Smooth muscle cell (in vitro differentiated cells): ENCODE measurements at regions not wholly inside any gene's neighbourhood (a gene's known extent, or its start where the extent isn't known, plus 50 kb on each side); places are given as distances from the start of the nearest gene placed in this dataset.

ENCODE experiments used
- DNase-seq: peaks from one replicate; lab custom pipeline; 2025; ENCODE audit not compliant: unreplicated experiment; lab: John Stamatoyannopoulos, UW
- H2AFZ ChIP-seq: fragments of 200-600 bp; sonication (generic); 2 replicates; pipeline ENCODE4 v1.6.0; 2016; ENCODE audit warnings: antibody characterized with exemption, low read depth, mild to moderate bottlenecking
- H3F3A ChIP-seq: fragments of 200-600 bp; sonication (generic); 2 replicates; pipeline ENCODE4 v1.6.0; 2017; ENCODE audit warnings: antibody characterized with exemption, low read depth
- H3K27ac ChIP-seq: fragments of 200-600 bp; sonication (generic); 2 replicates; pipeline ENCODE4 v1.5.1; 2016; ENCODE audit warnings: low read depth, mild to moderate bottlenecking
- H3K27me3 ChIP-seq: fragments of 200-600 bp; sonication (generic); 2 replicates; pipeline ENCODE4 v1.6.1; 2016; ENCODE audit warnings: low read depth, mild to moderate bottlenecking
- H3K36me3 ChIP-seq: fragments of 200-600 bp; sonication (generic); 2 replicates; pipeline ENCODE4 v1.5.1; 2016; ENCODE audit warnings: low read depth
- H3K4me1 ChIP-seq: fragments of 200-600 bp; sonication (generic); 2 replicates; pipeline ENCODE4 v1.5.1; 2016; ENCODE audit warnings: low read depth
- H3K4me2 ChIP-seq: fragments of 200-600 bp; sonication (generic); 2 replicates; pipeline ENCODE4 v1.6.0; 2016; ENCODE audit warnings: mild to moderate bottlenecking
- H3K4me3 ChIP-seq: fragments of 200-600 bp; sonication (generic); 2 replicates; pipeline ENCODE4 v1.5.1; 2016; ENCODE audit warnings: mild to moderate bottlenecking
- H3K79me2 ChIP-seq: fragments of 200-600 bp; sonication (generic); 2 replicates; pipeline ENCODE4 v1.6.0; 2016; ENCODE audit warnings: low read depth, mild to moderate bottlenecking
- H3K9ac ChIP-seq: fragments of 200-600 bp; sonication (generic); 2 replicates; pipeline ENCODE4 v1.6.0; 2016; ENCODE audit warnings: low read depth
- H3K9me3 ChIP-seq: fragments of 200-600 bp; sonication (generic); replicated peaks from 2 replicates; pipeline ENCODE4 v1.5.1; 2016; ENCODE audit warnings: low read depth
- H4K20me1 ChIP-seq: fragments of 200-600 bp; sonication (generic); 2 replicates; pipeline ENCODE4 v1.6.0; 2016; ENCODE audit warnings: low read depth
- CTCF ChIP-seq: fragments of 200-600 bp; sonication (generic); IDR thresholded peaks from 2 replicates; pipeline ENCODE4 v1.5.1; 2017; ENCODE audit warnings: borderline replicate concordance, mild to moderate bottlenecking, antibody characterized with exemption; ENCODE audit not compliant: insufficient read depth, poor library complexity, severe bottlenecking
- WGBS: methylation state at CpG from one replicate; pipeline ENCODE4 v1.1.7; 2016; ENCODE audit warnings: low lambda C conversion rate; 5-methylcytosine and 5-hydroxymethylcytosine counted together

- no peak overlapping the region for H3K27ac ChIP-seq
- H4K20me1 ChIP-seq, result no peaks in the 10 kb centered on the region
- TF ChIP-seq CTCF, result no peak
- no peak overlapping the region for H2AFZ ChIP-seq
- no peak overlapping the region for H3K9ac ChIP-seq
- H3K27me3 ChIP-seq, result no peaks in the 10 kb centered on the region
- H3K4me2 ChIP-seq, result no peak overlapping the region
- no peaks in the 10 kb centered on the region for H3F3A ChIP-seq
- no peaks in the 10 kb centered on the region for H3K79me2 ChIP-seq
- no peaks in the 10 kb centered on the region for H3K36me3 ChIP-seq
- H3K4me1 ChIP-seq, result no peaks in the 10 kb centered on the region
- H3K4me3 ChIP-seq, result no peak overlapping the region
- DNase-seq, result no peak
- 91% methylated on average over 7 of the region's 7 CpGs for WGBS
- H3K9me3 ChIP-seq, result no peaks in the 10 kb centered on the region
These were observed 1601.5 kb upstream of the PCDH10 start for GRCh38 chr4:131547506-131547981.

GRCh38 chr4:131551306-131551705, 1597.8 kb upstream of the PCDH10 start:
- Histone ChIP-seq H3K4me2 (no peak overlapping the region), H2AFZ (no peak overlapping the region), H3K79me2 (no peaks in the 10 kb centered on the region), H3K4me3 (no peak overlapping the region), H3K27me3 (no peaks in the 10 kb centered on the region), H3K27ac (no peak overlapping the region), H4K20me1 (no peaks in the 10 kb centered on the region), H3F3A (no peaks in the 10 kb centered on the region), H3K9ac (no peak overlapping the region), H3K36me3 (no peaks in the 10 kb centered on the region), H3K4me1 (no peaks in the 10 kb centered on the region), H3K9me3 (no peaks in the 10 kb centered on the region)
- no peak for TF ChIP-seq CTCF
- no peak for DNase-seq
- WGBS, result 95% methylated on average over 1 of the region's 1 CpG

- no peak overlapping the region for H3K9ac ChIP-seq
- H3K9me3 ChIP-seq, result no peaks in the 10 kb centered on the region
- no peaks in the 10 kb centered on the region for H3K4me1 ChIP-seq
- H4K20me1 ChIP-seq, result no peaks in the 10 kb centered on the region
- H3K79me2 ChIP-seq, result no peaks in the 10 kb centered on the region
- H3F3A ChIP-seq, result no peaks in the 10 kb centered on the region
- DNase-seq, result no peak
- no peak overlapping the region for H2AFZ ChIP-seq
- no peak overlapping the region for H3K4me2 ChIP-seq
- WGBS, result 79% methylated on average over 1 of the region's 1 CpG
- no peak overlapping the region for H3K27ac ChIP-seq
- H3K36me3 ChIP-seq, result no peaks in the 10 kb centered on the region
- H3K4me3 ChIP-seq, result no peak overlapping the region
- no peak for TF ChIP-seq CTCF
- H3K27me3 ChIP-seq, result no peaks in the 10 kb centered on the region
These were observed 1583.1 kb upstream of the PCDH10 start for GRCh38 chr4:131566026-131566425.

- Histone ChIP-seq H4K20me1 (no peaks in the 10 kb centered on the region), H3K4me3 (no peak overlapping the region), H3K4me2 (no peak overlapping the region), H3K9ac (no peak overlapping the region), H3K9me3 (no peaks in the 10 kb centered on the region), H3K27ac (no peak overlapping the region), H3K79me2 (no peaks in the 10 kb centered on the region), H3F3A (no peaks in the 10 kb centered on the region), H2AFZ (no peak overlapping the region), H3K27me3 (no peaks in the 10 kb centered on the region), H3K4me1 (no peaks in the 10 kb centered on the region), H3K36me3 (no peaks in the 10 kb centered on the region)
- TF ChIP-seq CTCF, result no peak
- WGBS, result 81% methylated on average over 5 of the region's 5 CpGs
- no peak for DNase-seq
These were observed 1564.5 kb upstream of the PCDH10 start for GRCh38 chr4:131584587-131584986.
